GM19397 (cell line): ENCODE measurements at regions not wholly inside any gene's neighbourhood (a gene's known extent, or its start where the extent isn't known, plus 50 kb on each side); places are given as distances from the start of the nearest gene placed in this dataset.
"Not testable (repeated sequence)": the region's sequence is repeated elsewhere in the genome, so short reads cannot be mapped to it uniquely, and the experiment has no call there.

Source experiments
- ATAC-seq: cut with Tn5 transposase; IDR thresholded peaks from one replicate; pipeline ENCODE4 v1.9.1; 2021; ENCODE audit warnings: mild to moderate bottlenecking, moderate library complexity; ENCODE audit not compliant: unreplicated experiment

DNA sequence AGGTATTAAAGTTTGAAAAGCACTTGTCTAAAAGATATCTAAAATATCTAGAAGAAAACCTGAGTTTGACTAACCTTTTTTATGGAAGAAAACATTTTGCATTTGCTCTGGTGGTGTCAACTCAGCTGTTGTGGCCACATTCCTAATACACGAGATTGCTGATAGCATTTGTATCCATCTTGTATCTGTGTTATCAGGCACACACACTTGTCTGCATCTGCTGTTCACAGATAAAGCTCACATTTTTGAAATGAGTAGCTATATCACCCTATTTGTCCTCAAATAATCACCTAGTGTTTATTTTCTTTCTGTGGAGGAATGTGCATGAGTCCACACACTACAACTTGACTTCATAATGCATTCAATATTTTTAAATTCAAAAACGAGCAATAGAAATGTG lies 632.3 kb upstream of the NR2F2 start:
- ATAC-seq: no peak

DNA sequence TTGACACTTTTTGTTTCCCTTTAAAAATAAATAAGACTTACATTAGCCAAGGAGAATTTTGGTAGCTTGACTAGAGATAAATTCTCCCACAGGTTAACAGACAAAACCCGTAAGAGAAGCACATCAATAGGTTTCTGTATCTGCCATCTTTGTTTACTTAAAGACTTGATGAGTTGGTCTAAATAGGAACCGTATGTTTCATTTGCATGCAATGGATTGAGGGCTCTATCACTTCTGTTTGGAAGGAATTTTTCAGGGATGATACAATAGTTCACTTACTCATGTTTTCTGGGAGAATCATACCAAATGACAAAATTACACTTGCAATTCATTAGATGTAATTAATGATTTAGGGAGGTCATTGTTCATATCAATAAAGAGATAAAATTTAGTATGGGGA lies 631.5 kb upstream of the NR2F2 start:
- no peak for ATAC-seq

DNA sequence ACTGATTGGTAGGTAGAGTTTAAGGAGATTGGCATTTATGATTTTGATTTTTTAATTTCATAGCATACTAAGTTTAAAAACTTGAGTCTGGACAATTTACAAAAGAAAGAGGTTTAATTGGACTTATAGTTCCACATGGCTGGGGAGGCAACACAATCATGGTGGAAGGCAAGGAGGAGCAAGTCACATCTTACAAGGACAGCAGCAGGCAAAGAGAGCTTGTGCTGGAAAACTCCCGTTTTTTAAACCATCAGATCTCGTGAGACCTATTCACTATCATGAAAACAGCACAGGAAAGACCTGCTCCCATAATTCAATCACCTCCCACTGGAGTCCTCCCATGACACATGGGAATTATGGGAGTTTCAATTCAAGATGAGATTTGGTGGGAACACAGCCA lies 630.9 kb upstream of the NR2F2 start:
- no peak for ATAC-seq

DNA sequence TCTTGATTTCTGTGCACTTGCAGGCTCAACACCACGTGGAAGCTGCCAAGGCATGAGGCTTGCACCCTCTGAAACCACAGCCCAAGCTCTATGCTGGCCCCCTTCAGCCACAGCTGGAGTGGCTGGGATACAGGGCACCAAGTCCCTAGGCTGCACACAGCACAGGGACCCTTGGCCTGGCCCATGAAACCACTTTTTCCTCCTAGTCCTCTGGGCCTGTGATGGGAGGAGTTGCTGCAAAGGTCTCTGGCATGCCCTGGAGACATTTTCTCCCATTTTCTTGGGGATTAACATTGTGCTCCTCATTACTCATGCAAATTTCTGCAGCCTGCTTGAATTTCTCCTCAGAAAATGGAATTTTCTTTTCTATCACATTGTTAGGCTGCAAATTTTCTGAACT lies 629.8 kb upstream of the NR2F2 start:
- not testable (repeated sequence) for ATAC-seq

DNA sequence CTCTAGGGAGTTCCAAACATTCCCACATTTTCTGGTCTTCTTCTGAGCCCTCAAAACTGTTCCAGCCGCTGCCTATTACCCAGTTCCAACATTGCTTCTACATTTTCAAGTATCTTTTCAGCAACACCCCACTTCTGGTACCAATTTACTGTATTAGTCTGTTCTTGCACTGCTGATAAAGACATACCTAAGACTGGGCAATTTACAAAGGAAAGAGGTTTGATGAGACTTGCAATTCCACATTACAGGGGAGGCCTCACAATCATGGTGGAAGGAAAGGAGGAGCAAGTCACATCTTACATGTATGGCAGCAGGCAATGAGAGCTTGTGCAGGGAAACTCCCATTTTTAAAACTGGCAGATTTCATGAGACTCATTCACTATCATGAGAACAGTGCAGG lies 629.1 kb upstream of the NR2F2 start:
- no peak for ATAC-seq

DNA sequence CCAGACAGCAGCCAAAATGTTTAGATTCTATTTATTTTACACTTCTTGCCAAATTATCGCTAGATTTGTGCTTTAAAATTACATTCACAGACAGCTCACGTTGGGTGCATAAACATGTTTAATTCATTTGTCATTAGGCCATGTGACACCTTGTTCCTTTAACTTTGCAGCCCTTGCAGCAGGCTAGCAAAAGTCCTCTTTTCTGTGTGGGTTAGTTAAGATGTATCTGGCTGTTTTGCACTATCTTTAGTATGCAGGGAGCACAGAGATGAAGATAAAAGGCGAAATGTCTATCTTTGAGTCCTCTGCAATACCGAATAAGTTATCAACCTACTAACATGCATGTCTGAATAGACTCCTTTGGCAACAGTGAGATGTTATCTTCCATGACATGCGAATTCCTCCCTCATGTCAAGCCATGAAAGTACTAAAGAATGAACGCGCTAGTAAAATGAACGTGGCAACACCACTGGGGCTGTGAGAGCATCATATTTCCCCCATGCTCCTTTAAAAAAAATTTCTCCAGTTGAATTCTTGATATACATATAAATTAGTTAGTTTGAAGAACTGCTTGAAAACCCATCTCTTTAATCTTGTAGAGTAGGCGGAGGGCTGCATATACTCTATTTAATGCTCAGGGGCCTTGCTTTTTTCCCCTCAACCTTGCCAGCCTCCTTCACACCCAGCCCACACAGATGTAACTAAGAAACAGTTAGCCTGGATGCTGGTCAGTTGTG lies 620.4 kb upstream of the NR2F2 start:
- no peak for ATAC-seq

DNA sequence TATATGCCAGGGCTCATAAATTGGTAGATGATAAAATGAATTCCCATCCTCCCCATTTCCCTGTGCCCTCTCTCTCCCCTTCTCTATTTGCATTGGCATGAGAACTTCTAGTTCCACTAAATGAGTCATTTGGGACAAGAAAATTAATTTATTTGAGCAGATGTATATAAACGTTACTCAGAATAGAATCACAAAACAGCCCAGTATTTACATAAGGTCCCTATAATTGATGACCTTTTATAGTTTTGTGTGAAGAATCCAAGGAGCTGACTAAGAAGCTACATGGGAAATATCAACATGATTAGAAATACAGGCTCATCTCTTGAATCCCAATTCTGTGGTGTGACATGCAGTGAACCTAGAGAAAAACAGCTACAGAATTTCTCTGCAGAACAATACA lies 617.7 kb upstream of the NR2F2 start:
- ATAC-seq: no peak

DNA sequence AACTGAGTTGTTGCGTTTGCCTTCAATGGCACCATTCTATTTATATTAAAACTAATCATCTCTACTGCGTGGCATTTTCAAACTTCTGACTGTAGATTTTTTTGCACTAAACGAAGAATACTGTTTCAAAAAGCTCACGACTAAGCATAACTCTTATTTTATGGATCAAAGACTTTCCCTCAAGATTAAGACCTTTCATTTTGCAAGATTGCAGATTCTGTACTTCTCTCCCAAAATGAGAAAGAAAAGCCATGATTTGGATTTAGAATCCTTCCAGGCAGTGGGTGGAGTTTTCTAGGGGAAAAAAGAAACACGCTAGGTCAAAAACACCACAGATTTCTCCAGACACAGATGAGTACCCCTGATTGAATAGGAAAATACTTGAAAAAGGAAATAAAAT lies 617.2 kb upstream of the NR2F2 start:
- no peak for ATAC-seq

DNA sequence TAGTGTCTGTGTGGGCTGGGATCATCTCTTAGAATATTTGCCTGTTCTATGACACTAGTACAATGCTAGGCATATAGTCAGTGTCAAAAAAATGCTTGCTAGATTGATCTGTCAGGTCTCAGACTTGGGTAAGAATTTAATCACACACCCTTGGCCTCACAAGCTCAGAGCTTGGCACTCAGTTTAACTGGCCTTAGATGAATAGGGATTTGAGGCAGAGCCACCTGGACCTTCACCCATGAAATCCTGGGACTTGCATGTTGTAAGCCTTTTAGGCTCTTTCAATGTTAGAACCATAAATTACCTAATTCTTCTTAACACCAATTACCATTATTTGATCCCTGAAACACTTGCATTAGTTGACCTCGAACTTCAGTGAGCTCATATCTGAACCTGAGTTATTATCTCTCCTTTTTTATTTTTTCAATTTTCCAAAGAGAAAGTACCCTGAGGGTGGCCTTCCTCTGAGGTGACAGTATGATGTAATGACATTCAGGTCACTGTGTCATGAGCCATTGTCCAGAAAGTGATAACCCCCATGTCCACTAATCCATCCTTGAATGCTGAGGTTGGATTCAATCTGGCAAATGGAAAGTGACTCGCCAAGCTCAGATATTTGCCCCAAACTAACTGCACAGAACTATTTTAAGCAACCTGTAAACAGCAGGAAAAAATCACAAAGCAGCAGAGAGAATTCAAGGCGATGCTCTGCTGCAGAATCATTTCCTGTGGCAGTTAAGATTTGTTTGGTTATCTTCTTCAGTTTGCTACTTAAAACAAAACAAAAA lies 615.2 kb upstream of the NR2F2 start:
- ATAC-seq: no peak

DNA sequence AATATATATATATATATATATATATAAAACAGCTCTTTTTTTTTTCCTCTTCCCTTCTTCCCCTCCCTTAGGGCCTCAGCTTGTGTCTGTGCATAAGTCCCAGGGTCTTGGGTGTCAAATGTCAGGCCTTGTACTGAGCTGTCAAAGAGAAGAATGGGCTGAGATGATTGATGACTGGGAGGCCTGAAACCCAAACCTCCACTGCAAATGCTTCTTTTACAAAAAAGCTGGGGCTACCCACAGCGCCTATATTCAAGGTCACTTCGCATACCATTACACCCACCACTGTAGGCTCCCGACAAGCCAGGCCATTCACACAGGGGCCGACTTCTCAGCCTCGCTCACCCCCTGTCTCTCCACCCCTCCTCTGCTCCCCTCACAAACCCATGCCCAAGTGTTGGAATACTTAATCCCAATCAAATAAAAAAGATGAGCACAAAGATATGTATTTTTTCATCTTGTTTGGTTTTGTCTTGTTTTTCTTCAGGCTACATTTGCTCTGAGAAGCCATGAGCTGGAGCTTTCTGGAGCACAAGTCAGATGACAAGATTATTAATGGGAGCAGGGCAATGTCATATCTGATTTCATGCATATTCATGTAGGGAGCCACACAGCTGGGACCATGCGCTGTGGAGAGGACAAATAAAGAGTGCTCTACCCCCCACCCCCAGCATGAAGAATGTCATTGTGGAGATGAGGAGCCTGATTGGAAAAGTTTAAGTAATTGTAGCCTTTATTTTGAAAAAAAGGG lies 614.4 kb upstream of the NR2F2 start:
- no peak for ATAC-seq

DNA sequence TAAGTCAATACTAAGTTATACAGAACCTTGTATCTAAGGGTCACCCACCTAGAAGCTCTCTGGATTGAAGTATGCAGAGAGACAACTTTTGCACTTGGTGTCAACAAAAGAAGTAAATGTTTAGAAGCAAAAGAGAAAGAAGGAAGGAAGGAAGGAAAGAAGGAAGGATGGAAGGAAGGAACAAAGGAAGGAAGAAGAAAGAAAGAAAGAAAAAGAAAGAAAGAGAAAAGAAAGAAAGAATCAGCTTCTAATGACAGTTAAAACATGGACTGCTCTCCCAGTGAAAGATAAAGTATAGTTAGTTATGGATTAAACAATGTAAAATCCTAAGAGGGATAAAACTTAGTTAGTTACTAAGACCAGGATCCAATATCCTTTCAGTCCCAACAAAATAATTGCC lies 613.8 kb upstream of the NR2F2 start:
- no peak for ATAC-seq

DNA sequence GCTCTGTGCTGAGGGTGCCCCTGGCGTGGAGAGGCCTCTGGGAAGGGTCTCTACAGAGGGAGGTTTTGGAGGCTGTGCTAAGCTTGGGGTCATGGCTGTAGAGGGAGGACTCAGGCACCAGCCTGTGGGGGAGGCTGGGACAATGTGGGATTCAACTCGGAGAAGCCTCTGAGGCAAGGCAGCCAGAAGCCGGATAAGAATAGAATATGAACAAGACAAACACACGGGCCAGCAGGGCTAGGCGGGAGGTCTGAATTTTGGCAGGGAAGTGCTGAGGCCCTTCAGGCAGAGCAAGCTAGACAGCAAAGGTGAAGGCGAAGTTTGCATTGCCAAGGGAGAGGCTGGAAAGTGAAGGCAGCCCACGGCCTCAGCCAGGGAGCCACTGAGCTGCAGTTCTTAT lies 612.1 kb upstream of the NR2F2 start:
- ATAC-seq: no peak

DNA sequence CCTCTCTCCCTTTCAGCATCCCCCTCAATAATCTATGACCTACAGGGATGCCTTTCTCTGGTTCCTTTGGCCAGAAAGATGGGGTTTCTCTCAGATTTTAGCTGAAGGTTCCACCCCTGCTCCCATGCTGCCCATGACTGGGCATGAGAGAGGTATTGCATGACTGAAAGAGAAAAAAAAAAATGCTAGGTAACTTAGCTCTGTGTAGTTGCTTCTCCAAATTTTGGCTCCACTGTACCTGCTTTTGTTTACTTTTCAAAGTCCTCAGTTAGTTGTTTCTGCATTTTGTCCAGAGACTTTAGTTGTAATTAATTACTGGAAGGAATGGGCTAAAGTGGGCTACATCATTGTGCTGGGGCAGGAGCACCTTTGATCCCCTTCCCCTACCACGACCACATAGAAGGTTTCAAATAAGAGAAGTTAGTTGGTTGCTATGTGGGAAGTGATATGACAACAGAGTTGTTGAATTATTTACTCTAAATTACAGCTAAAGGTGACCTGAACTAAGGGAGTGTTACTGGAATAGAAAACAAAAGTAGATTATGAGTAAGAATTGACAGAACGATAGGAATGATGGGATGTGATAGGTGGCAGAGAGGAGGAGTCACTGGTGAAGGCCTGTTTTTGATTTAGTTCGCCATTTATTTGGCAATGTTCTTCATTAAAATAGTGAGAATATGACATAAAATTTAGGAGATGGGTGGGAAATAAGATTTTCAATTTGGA lies 605.4 kb upstream of the NR2F2 start:
- ATAC-seq: no peak

DNA sequence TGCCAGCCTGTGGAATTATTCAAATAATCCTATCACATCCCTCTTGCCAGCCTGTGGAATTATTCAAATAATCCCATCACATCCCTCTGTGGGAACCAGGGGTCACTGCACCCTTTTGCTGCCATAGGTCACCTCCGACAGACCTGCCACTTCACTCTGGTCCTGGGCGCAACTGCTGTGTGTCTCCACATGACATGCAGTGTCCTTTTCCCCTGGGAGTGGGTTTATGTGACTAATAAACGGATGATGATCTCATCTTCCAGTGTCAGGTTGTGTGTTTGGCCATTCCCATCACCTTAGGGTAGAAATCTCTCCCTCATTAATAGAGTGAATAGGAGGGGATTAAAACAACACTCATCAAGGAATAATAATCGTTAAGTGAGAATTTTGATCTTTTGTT lies 603.6 kb upstream of the NR2F2 start:
- ATAC-seq: no peak

DNA sequence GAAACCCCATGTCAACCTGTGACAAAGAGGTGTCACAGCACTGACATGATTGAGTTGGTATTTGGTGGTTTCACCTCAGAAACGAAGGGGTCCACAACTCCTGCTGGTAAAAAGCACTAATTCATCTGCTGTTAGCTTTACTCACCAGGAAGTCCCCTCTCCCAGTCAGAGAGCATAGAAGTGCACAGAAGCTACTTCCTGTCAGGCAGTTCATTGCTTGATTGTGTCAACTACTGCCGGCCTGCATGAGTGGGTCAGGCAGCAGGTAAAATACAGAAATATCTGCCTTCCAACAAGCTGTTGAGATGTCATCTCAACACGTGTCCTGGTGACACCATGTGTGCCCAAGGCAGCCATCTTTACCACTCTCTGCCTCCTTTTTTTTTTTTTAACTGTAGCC lies 596.6 kb upstream of the NR2F2 start:
- ATAC-seq: no peak

DNA sequence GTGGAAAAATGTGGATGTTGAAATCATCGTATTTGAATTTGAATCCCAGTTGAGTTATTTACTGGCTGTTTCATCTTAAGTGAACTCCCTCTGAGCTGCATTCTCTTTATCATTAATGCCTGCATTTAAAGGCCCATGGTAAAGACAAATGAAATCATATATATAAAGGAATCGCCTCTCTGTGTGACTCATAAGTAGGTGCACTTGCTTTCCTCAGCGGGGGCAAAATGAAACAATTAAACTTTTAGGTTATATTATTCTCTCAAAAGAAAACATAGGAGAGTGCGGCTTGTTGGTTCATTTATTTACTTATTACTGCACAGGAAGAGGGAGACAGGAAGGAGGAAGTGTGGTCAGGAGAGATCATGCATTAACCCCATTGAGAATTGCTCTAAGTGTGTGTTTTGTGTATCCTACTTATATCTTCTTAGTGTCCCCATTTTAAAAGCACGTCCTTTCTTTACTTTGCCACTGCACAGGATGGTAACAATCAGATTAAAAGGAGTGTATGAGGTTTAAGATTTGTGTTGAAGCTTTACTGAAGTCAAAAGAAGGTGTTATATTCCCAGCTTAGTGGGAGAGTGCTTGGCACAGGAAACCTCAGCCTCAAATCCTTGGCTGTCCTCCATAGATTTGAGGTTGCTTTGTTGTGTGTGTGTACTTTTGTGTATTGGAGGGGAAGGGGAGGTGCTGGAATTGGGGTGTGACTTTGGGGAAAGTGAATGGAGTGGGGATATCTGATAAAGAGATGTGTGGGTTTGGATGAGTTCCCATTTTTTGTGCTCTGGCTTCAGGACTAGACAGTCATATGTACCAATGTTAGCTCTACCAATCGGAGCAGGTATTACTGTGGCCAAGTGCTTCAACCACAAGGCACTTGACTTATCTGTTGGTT lies 595.8 kb upstream of the NR2F2 start:
- no peak for ATAC-seq

DNA sequence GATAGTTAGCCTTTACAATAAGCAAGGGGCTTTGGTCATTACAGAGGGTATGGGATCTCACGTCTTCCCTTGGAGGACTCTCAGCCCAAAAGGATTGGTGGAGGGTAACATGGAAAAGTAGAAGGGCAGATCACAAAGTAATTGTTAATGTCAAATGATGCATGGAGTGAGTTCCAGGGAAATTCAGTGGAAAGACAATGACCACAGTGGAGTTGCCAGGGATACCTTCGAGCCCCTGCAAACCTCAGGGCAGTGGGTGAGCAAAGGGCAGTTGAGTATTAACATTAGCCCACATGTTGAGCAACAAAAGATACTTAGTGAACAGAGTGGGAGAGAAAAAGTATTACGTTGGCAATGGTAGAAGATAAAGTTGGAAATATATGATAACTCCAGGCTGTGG lies 593.4 kb upstream of the NR2F2 start:
- no peak for ATAC-seq

DNA sequence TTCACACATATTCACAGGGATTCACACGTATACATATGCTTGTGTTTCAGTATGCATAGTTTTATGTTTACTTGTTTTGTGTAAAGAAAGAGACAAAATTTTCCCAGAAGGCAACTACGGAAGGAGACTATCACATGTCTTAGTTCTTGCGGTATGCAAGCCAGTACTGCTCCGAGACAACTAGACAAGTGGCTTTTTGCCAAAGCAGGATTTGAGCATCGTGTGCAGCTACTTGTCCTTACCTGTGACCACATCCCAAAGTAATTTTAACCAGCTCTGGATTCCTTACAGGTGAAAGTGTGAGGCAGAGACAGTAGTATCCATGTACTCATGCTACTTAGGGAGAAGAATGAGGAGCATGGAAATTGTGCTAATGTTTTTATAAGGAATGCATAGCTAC lies 591.4 kb upstream of the NR2F2 start:
- no peak for ATAC-seq

DNA sequence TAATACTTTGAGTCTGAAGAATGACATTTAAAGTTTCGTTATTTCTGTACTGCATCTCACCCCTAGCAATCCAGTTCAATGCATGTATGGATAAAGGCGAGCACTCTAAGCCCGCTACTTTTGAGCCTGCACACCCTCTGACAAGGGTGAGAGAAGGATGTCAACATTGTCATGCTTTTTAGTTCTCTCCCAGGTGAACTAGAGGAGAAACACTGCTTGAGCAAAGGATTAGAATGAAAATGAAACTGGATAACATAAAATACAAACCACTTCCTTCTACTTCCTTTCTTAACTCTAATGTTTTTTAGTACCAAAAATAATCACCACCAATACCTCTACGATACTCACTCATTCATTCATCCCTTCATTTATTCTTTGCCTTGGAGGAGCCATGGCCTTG lies 588.7 kb upstream of the NR2F2 start:
- ATAC-seq: no peak

DNA sequence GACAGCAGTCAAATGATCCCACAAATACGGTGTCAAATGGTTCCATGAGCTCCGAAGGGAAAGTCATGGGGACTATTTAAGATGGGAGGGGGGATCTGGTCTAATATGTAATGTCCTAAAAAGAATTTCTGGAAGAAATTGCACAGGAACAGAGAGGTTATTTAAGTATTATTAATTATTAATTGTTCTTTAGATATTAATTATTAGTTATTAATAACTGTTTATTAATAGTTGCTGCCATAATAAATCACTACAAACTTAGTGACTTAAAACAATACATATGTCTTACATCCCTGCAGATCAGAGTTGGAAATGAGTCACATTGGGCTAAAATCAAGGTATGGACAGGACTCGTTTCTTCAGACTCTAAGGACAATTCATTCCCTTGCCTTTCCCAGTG lies 588.2 kb upstream of the NR2F2 start:
- no peak for ATAC-seq
